Adipocyte (in vitro differentiated cells): ENCODE measurements at regions not wholly inside any gene's neighbourhood (a gene's known extent, or its start where the extent isn't known, plus 50 kb on each side); places are given as distances from the start of the nearest gene placed in this dataset.
"Not testable (repeated sequence)": the region's sequence is repeated elsewhere in the genome, so short reads cannot be mapped to it uniquely, and the experiment has no call there.

Experiments
- DNase-seq: peaks from one replicate; pipeline ENCODE4 v3.0.0-alpha.2; 2015; ENCODE audit warnings: low read depth
- H3K27me3 ChIP-seq: replicated peaks from 2 replicates; pipeline ENCODE4 v1.7.0; 2013; ENCODE audit warnings: mild to moderate bottlenecking, low read length, moderate library complexity; ENCODE audit not compliant: control insufficient read depth, insufficient read depth
- H3K36me3 ChIP-seq: 2 replicates; pipeline ENCODE4 v1.7.0; 2013; ENCODE audit warnings: low read length, mild to moderate bottlenecking, moderate library complexity; ENCODE audit not compliant: control insufficient read depth, insufficient read depth, severe bottlenecking
- H3K4me1 ChIP-seq: 2 replicates; pipeline ENCODE4 v1.7.0; 2013; ENCODE audit warnings: mild to moderate bottlenecking, low read length, moderate library complexity; ENCODE audit not compliant: control insufficient read depth, insufficient read depth
- H3K4me3 ChIP-seq: 2 replicates; pipeline ENCODE4 v1.7.0; 2013; ENCODE audit warnings: mild to moderate bottlenecking, low read length, moderate library complexity
- H3K9ac ChIP-seq: 2 replicates; pipeline ENCODE4 v1.7.0; 2013; ENCODE audit warnings: mild to moderate bottlenecking, low read length, moderate library complexity
- H3K9me3 ChIP-seq: 2 replicates; pipeline ENCODE4 v1.7.0; 2013; ENCODE audit warnings: mild to moderate bottlenecking, low read length, moderate library complexity; ENCODE audit not compliant: control insufficient read depth

- H3K27me3 ChIP-seq: no peaks in the 10 kb centered on the region
Measured at GRCh38 chr5:41995193-41995592, 70.1 kb downstream of the FBXO4 start.

GRCh38 chr5:42001673-42002072, 76.6 kb downstream of the FBXO4 start:
- no peak for DNase-seq
- Histone ChIP-seq H3K4me1 (no peaks in the 10 kb centered on the region), H3K9ac (no peak overlapping the region), H3K9me3 (peaks cover 15% of the 10 kb centered on the region), H3K27me3 (no peaks in the 10 kb centered on the region), H3K36me3 (no peaks in the 10 kb centered on the region), H3K4me3 (no peak overlapping the region)

More at GRCh38 chr5:41995193-41995592, 70.1 kb downstream of the FBXO4 start:
- no peak overlapping the region for H3K4me3 ChIP-seq
- no peaks in the 10 kb centered on the region for H3K36me3 ChIP-seq
- no peak overlapping the region for H3K9ac ChIP-seq
- peaks cover 15% of the 10 kb centered on the region for H3K9me3 ChIP-seq
- no peak for DNase-seq
- H3K4me1 ChIP-seq: peaks cover 17% of the 10 kb centered on the region

GRCh38 chr5:42003852-42004251, 78.8 kb downstream of the FBXO4 start:
- not testable (repeated sequence) for H3K9me3 ChIP-seq, H3K36me3 ChIP-seq, H3K9ac ChIP-seq, DNase-seq, H3K4me3 ChIP-seq, H3K27me3 ChIP-seq, H3K4me1 ChIP-seq

- DNase-seq: peak; percentile 57
- Histone ChIP-seq H3K4me3 (no peak overlapping the region), H3K27me3 (no peaks in the 10 kb centered on the region), H3K9ac (no peak overlapping the region), H3K4me1 (no peaks in the 10 kb centered on the region), H3K36me3 (no peaks in the 10 kb centered on the region), H3K9me3 (no peaks in the 10 kb centered on the region)
Measured at GRCh38 chr5:42005561-42006153, 80.6 kb downstream of the FBXO4 start.

GRCh38 chr5:42013561-42013960, 88.5 kb downstream of the FBXO4 start:
- Histone ChIP-seq H3K9ac (no peak overlapping the region), H3K4me3 (no peak overlapping the region), H3K36me3 (no peaks in the 10 kb centered on the region), H3K9me3 (no peaks in the 10 kb centered on the region), H3K4me1 (peaks cover 11% of the 10 kb centered on the region), H3K27me3 (no peaks in the 10 kb centered on the region)
- no peak for DNase-seq

GRCh38 chr5:42015254-42015653, 90.2 kb downstream of the FBXO4 start:
- no peak overlapping the region for H3K4me3 ChIP-seq
- no peak overlapping the region for H3K9ac ChIP-seq
- no peaks in the 10 kb centered on the region for H3K36me3 ChIP-seq
- no peaks in the 10 kb centered on the region for H3K9me3 ChIP-seq
- H3K4me1 ChIP-seq: peaks cover 11% of the 10 kb centered on the region
- no peak for DNase-seq
- no peaks in the 10 kb centered on the region for H3K27me3 ChIP-seq

GRCh38 chr5:42015681-42016080, 90.6 kb downstream of the FBXO4 start:
- no peak for DNase-seq
- Histone ChIP-seq H3K4me3 (no peak overlapping the region), H3K9me3 (no peaks in the 10 kb centered on the region), H3K4me1 (peaks cover 11% of the 10 kb centered on the region), H3K9ac (no peak overlapping the region), H3K36me3 (no peaks in the 10 kb centered on the region), H3K27me3 (no peaks in the 10 kb centered on the region)

GRCh38 chr5:42020788-42021530, 95.9 kb downstream of the FBXO4 start:
- no peak for DNase-seq
- no peaks in the 10 kb centered on the region for H3K9me3 ChIP-seq
- no peak overlapping the region for H3K4me3 ChIP-seq
- no peaks in the 10 kb centered on the region for H3K36me3 ChIP-seq
- H3K27me3 ChIP-seq: no peaks in the 10 kb centered on the region
- H3K4me1 ChIP-seq: peaks cover 9% of the 10 kb centered on the region
- H3K9ac ChIP-seq: no peak overlapping the region

GRCh38 chr5:42021923-42022322, 96.8 kb downstream of the FBXO4 start:
- Histone ChIP-seq H3K9ac (no peak overlapping the region), H3K4me3 (no peak overlapping the region), H3K27me3 (no peaks in the 10 kb centered on the region), H3K4me1 (peaks cover 7% of the 10 kb centered on the region), H3K36me3 (no peaks in the 10 kb centered on the region), H3K9me3 (no peaks in the 10 kb centered on the region)
- no peak for DNase-seq

GRCh38 chr5:42022383-42022972, 97.4 kb downstream of the FBXO4 start:
- Histone ChIP-seq H3K4me1 (peaks cover 7% of the 10 kb centered on the region), H3K27me3 (no peaks in the 10 kb centered on the region), H3K4me3 (no peak overlapping the region), H3K9ac (no peak overlapping the region), H3K9me3 (no peaks in the 10 kb centered on the region), H3K36me3 (no peaks in the 10 kb centered on the region)
- no peak for DNase-seq

GRCh38 chr5:42026446-42026845, 101.4 kb downstream of the FBXO4 start:
- no peak overlapping the region for H3K4me3 ChIP-seq
- H3K36me3 ChIP-seq: no peaks in the 10 kb centered on the region
- H3K27me3 ChIP-seq: no peaks in the 10 kb centered on the region
- H3K9ac ChIP-seq: no peak overlapping the region
- H3K4me1 ChIP-seq: no peaks in the 10 kb centered on the region
- DNase-seq: no peak
- no peaks in the 10 kb centered on the region for H3K9me3 ChIP-seq
